Calu3 (cell line): ENCODE measurements at regions not wholly inside any gene's neighbourhood (a gene's known extent, or its start where the extent isn't known, plus 50 kb on each side); places are given as distances from the start of the nearest gene placed in this dataset.

Experiments used
- BruUV-seq: library from RNA; stranded (reverse); fragments of 400-500 nt; replicated peaks from 2 replicates; lab custom pipeline; 2021; lab: Mats Ljungman, UMichigan
- CTCF ChIA-PET: fragments of 300-600 bp; sonication (Branson Sonifier 250); formaldehyde crosslinking; loops from one replicate; lab custom pipeline; 2022; ENCODE audit warnings: antibody characterized with exemption; lab: Charles Lee
- DNase-seq: peaks from one replicate; pipeline ENCODE4 v3.0.0; 2022
- H3K27ac Mint-ChIP-seq: one replicate; pipeline ENCODE4 v1.8.0; 2022; ENCODE audit warnings: mixed read lengths; ENCODE audit not compliant: unreplicated experiment
- H3K27me3 Mint-ChIP-seq: one replicate; pipeline ENCODE4 v1.8.0; 2022; ENCODE audit warnings: mixed read lengths; ENCODE audit not compliant: unreplicated experiment
- H3K36me3 Mint-ChIP-seq: one replicate; pipeline ENCODE4 v1.8.0; 2022; ENCODE audit warnings: mild to moderate bottlenecking, moderate library complexity, mixed read lengths; ENCODE audit not compliant: insufficient read depth, unreplicated experiment
- H3K4me1 Mint-ChIP-seq: one replicate; pipeline ENCODE4 v1.8.0; 2022; ENCODE audit warnings: mild to moderate bottlenecking, low read depth, mixed read lengths; ENCODE audit not compliant: unreplicated experiment
- H3K4me3 Mint-ChIP-seq: one replicate; pipeline ENCODE4 v1.8.0; 2022; ENCODE audit warnings: mild to moderate bottlenecking, low read depth, moderate library complexity, mixed read lengths; ENCODE audit not compliant: unreplicated experiment
- H3K9me3 Mint-ChIP-seq: one replicate; pipeline ENCODE4 v1.8.0; 2022; ENCODE audit warnings: low read depth, mixed read lengths; ENCODE audit not compliant: unreplicated experiment
- intact Hi-C: fragments of 100-400 bp; cut with micrococcal nuclease; formaldehyde crosslinking; loops from one replicate; pipeline ENCODE4 v1.10.0; 2022; ENCODE audit not compliant: unreplicated experiment
- TF ChIP-seq, protein P1 (sequence below): fragments of 200-600 bp; IDR thresholded peaks from one replicate; pipeline ENCODE4 v1.8.0; 2022; ENCODE audit warnings: antibody characterized with exemption; ENCODE audit not compliant: unreplicated experiment

DNA sequence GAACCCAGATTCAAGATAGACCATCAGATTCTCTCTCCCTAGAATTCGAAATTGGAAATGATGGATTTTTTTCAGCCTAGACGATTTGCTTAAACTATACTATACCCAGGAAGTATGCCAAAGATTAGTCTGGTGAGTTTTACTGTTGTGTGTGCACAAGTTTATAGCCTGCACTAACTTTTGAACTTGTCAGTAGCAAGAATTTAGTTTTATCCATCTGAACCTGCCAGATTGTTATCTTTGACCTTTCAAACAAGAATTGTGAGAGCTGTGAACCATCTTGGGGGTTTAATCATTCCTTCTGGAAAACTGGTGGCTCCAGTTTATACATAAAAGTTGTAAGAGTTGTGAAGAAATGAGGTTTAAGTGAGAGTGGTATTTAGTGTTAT lies 243.5 kb upstream of the DAAM1 start:
- no peaks in the 10 kb centered on the region for H3K36me3 Mint-ChIP-seq
- BruUV-seq = no TSS peak
- DNase-seq = no peak
- H3K4me3 Mint-ChIP-seq = no peak overlapping the region
- H3K27me3 Mint-ChIP-seq = peaks cover 67% of the 10 kb centered on the region
- no peaks in the 10 kb centered on the region for H3K9me3 Mint-ChIP-seq
- CTCF ChIA-PET = no interaction called here
- TF ChIP-seq, protein P1, sequence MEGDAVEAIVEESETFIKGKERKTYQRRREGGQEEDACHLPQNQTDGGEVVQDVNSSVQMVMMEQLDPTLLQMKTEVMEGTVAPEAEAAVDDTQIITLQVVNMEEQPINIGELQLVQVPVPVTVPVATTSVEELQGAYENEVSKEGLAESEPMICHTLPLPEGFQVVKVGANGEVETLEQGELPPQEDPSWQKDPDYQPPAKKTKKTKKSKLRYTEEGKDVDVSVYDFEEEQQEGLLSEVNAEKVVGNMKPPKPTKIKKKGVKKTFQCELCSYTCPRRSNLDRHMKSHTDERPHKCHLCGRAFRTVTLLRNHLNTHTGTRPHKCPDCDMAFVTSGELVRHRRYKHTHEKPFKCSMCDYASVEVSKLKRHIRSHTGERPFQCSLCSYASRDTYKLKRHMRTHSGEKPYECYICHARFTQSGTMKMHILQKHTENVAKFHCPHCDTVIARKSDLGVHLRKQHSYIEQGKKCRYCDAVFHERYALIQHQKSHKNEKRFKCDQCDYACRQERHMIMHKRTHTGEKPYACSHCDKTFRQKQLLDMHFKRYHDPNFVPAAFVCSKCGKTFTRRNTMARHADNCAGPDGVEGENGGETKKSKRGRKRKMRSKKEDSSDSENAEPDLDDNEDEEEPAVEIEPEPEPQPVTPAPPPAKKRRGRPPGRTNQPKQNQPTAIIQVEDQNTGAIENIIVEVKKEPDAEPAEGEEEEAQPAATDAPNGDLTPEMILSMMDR = no peak
- intact Hi-C loops = no loop called here
- no peak overlapping the region for H3K27ac Mint-ChIP-seq
- no peaks in the 10 kb centered on the region for H3K4me1 Mint-ChIP-seq

DNA sequence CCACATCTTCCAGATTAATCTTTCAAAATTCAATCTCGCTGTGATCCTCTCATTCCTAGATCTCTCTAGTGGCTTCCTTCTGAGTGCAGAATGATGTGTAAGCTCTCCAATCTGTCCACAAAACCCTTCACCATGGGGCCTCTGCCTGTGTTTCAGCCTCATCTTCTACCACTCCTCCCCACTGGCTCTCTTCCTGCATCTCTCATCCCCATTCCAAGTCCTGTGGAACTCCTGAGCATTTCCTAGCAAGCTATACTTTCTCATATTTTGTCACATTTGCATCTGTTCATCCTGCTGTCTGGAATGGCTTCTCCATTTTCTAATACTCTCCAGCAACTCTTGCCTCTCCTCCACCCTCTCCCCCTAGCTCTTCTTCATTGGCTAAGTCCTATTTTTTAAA lies 242.0 kb upstream of the DAAM1 start:
- Mint-ChIP-seq H3K4me3 (no peak overlapping the region), H3K4me1 (no peaks in the 10 kb centered on the region), H3K27me3 (peaks cover 66% of the 10 kb centered on the region), H3K27ac (no peak overlapping the region), H3K36me3 (no peaks in the 10 kb centered on the region), H3K9me3 (no peaks in the 10 kb centered on the region)
- CTCF ChIA-PET = no interaction called here
- TF ChIP-seq, protein P1 = no peak
- no TSS peak for BruUV-seq
- DNase-seq = no peak
- intact Hi-C loops = no loop called here

DNA sequence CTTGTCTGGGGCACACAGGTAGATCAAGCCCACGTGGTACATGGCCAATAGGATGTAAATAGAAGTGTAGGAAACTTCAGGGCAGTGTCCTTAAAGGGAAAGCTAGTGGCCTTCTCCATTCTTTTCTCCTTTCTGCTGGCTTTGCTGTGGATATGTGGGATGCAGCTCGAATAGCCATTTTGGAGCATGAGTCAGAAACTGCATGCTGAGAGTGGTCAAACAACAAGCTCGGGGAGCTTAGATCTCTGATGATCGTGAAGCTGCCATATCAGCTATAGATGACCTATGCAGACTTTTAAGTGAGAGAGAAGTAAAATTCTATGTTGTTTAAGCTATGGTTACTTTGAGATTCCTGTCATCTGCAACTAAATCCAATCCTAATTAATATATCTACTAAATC lies 241.3 kb upstream of the DAAM1 start:
- DNase-seq = no peak
- CTCF ChIA-PET = no interaction called here
- BruUV-seq = no TSS peak
- Mint-ChIP-seq H3K27ac (no peak overlapping the region), H3K9me3 (no peaks in the 10 kb centered on the region), H3K27me3 (peaks cover 66% of the 10 kb centered on the region), H3K4me1 (no peaks in the 10 kb centered on the region), H3K4me3 (no peak overlapping the region), H3K36me3 (no peaks in the 10 kb centered on the region)
- intact Hi-C loops = no loop called here
- TF ChIP-seq, protein P1 = no peak

DNA sequence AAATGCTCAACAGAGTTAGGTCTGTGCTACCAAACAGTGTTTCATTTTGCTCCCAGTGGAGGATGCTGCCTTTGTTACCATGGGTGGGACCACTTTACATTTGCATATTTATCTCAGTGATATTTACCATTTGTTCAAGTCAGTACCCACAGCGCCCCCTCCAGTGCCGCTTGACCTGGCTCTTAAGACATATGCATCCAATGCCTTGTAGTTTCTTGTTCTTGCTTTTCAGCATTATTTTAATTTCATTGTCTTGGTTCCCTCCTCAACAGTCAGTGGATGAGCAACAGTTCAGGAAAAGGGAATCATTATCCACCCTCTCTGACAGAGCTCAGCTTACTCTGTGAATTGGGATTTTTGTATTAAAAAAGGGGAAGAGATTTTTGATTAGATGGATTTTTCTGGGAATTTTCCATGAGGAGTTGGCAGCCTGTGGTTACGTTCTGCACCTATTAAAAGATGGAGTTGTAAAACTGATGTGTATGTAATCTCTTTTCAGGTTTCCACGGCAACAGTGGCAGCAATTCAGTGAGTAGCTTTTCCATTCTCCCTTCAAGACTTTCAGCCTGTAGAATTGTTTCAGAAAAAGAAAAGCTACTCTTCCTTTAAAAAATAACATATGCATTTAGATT lies 240.5 kb upstream of the DAAM1 start:
- TF ChIP-seq, protein P1 = no peak
- intact Hi-C loops = no loop called here
- Mint-ChIP-seq H3K36me3 (no peaks in the 10 kb centered on the region), H3K27ac (no peak overlapping the region), H3K9me3 (no peaks in the 10 kb centered on the region), H3K4me3 (no peak overlapping the region), H3K4me1 (no peaks in the 10 kb centered on the region), H3K27me3 (peaks cover 66% of the 10 kb centered on the region)
- CTCF ChIA-PET = no interaction called here
- no peak for DNase-seq
- no TSS peak for BruUV-seq
